ENCODE measurements at regions not wholly inside any gene's neighbourhood (a gene's known extent, or its start where the extent isn't known, plus 50 kb on each side); places are given as distances from the start of the nearest gene placed in this dataset.

DNA sequence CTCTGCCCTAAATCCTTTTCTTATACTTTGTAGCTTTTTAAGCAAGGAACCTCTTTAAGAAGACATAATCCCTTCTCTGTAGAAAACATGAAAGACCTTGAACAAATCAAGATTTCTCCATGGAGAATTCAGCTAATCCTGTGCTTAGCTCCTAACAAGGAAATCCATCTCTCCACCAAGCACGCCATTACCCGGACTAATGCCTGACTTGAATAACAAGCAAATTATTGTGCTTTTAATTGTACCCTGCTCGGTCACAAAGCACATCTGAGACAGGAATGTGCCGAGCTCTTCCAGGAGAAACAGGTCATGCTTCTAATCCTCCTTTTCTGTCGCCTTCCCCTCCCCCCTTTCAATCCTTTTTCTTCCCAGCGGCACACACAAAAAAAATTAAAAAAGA, 141.3 kb downstream of the PSAT1 start:
- Histone ChIP-seq H3K27ac (no peak overlapping the region), H3K4me3 (ENCODE audit: low read depth, low read length) (no peak overlapping the region)
- TF ChIP-seq CTCF (IDR thresholded peaks at IDR 0.05; ENCODE audit: low read depth, low read length, missing control alignments): no peak

DNA sequence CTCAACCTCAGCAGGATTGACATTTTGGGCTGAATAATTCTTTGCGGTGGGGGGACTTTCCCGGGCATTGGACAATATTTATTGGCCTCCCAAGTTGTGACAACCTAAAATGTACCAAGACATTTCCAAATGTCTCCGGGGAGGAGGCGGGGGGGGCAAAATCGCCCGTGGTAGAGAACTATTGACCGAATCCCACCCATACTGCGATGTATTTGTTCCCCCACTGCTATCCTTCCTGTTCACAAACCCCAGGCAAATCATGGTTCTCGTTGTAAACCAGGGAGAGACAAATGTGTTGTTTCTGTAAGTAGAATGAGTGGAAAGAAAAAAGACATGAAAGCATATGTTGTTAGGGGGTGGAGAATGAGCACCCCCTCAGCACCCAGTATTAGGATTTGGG, 141.9 kb downstream of the PSAT1 start:
- no peaks in the 10 kb centered on the region for H3K27me3 ChIP-seq (replicated peaks)
- DNase-seq: no peak
- no peak overlapping the region for H3K27ac ChIP-seq
- in situ Hi-C loops (cut with HindIII; ENCODE audit: low pct_ligation_motif_present, low sequenced_read_pairs): no loop called here
- H3K4me3 ChIP-seq (ENCODE audit: low read depth, low read length): no peak overlapping the region
- TF ChIP-seq CTCF (IDR thresholded peaks at IDR 0.05; ENCODE audit: low read depth, low read length, missing control alignments): no peak
- no peaks in the 10 kb centered on the region for H3K36me3 ChIP-seq (replicated peaks)

More for the DNA sequence above, 141.3 kb downstream of the PSAT1 start:
- Histone ChIP-seq H3K27me3 (replicated peaks) (no peaks in the 10 kb centered on the region), H3K36me3 (replicated peaks) (no peaks in the 10 kb centered on the region)
- in situ Hi-C loops (cut with HindIII; ENCODE audit: low pct_ligation_motif_present, low sequenced_read_pairs): no loop called here
- no peak for DNase-seq

- Histone ChIP-seq H3K27me3 (replicated peaks) (no peaks in the 10 kb centered on the region), H3K27ac (no peak overlapping the region), H3K4me3 (ENCODE audit: low read depth, low read length) (peak overlapping the region; percentile 39), H3K36me3 (replicated peaks) (no peaks in the 10 kb centered on the region)
- TF ChIP-seq CTCF (IDR thresholded peaks at IDR 0.05; ENCODE audit: low read depth, low read length, missing control alignments): peak; percentile 96
- in situ Hi-C loops (cut with HindIII; ENCODE audit: low pct_ligation_motif_present, low sequenced_read_pairs): no loop called here
- peak; percentile 87 for DNase-seq
These were observed 142.4 kb downstream of the PSAT1 start for GRCh38 chr9:78439190-78439865.

DNA sequence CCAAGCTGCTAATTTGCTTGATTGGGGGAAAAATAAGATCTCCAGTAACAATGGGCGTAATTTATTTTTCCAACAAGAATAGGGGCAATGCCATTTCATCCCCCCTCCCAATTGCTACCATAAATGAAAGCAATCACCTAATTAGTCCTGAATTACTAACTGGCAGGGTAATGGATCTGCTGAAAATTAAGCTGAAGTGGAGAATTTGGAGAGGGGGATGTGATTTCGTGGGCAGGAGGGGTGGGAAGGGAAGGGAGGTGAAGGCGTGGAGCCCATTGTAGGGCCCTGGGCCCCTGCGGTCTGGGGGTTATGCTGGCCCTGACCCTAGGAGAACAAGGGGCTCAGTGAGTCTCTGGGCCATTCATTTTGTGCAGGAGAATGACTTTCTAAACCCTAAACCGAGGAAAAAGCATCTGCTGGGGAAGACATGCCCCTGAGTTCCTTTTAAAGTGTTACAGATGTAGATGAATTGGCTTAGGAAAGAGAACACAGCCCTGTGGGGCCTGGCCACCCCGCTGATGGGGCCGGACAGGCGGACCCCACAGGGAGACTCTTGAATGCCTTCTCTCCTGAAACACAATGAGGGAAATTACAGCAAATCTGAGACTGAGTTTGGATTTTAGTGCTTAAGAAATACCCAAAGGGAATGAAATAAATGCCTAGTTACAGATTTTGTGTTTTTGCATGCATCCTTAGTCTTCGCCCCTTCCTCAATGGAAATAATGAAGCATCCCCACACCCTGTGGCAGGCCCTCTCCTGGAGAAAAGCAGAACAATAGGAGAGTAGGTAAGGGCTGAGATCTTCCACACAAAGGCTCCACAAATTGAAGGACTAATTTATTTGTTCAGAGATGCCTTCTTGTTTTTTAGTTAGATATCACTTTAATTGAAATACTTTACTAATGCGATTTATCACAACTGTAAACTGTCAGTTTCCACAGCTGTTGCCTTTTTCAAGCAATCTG, 143.2 kb downstream of the PSAT1 start:
- TF ChIP-seq CTCF (IDR thresholded peaks at IDR 0.05; ENCODE audit: low read depth, low read length, missing control alignments): peak; percentile 31
- H3K4me3 ChIP-seq (ENCODE audit: low read depth, low read length): no peak overlapping the region
- H3K27me3 ChIP-seq (replicated peaks): no peaks in the 10 kb centered on the region
- no peaks in the 10 kb centered on the region for H3K36me3 ChIP-seq (replicated peaks)
- DNase-seq: no peak
- no peak overlapping the region for H3K27ac ChIP-seq
- in situ Hi-C loops (cut with HindIII; ENCODE audit: low pct_ligation_motif_present, low sequenced_read_pairs): no loop called here

GRCh38 chr9:78441396-78441795, 144.5 kb downstream of the PSAT1 start:
- Histone ChIP-seq H3K4me3 (ENCODE audit: low read depth, low read length) (no peak overlapping the region), H3K27me3 (replicated peaks) (no peaks in the 10 kb centered on the region), H3K27ac (no peak overlapping the region), H3K36me3 (replicated peaks) (no peaks in the 10 kb centered on the region)
- DNase-seq: no peak
- no peak for TF ChIP-seq CTCF (IDR thresholded peaks at IDR 0.05; ENCODE audit: low read depth, low read length, missing control alignments)
- in situ Hi-C loops (cut with HindIII; ENCODE audit: low pct_ligation_motif_present, low sequenced_read_pairs): no loop called here
